ENCODE measurements at regions not wholly inside any gene's neighbourhood (a gene's known extent, or its start where the extent isn't known, plus 50 kb on each side); places are given as distances from the start of the nearest gene placed in this dataset.

- DNase-seq (ENCODE audit: low read depth), result no peak
- H3K4me3 ChIP-seq (ENCODE audit: control insufficient read depth, low read depth, low read length), result no peak overlapping the region
- no peak for TF ChIP-seq CTCF (conservative IDR thresholded peaks at IDR 0.05; ENCODE audit: control insufficient read depth, insufficient read depth, low read depth, low read length)
These were observed 669.1 kb downstream of the SATB2 start for GRCh38 chr2:198788676-198789075.

GRCh38 chr2:198782734-198783133 lies 675.0 kb downstream of the SATB2 start:
- H3K4me3 ChIP-seq (ENCODE audit: control insufficient read depth, low read depth, low read length), result no peak overlapping the region
- no peak for DNase-seq (ENCODE audit: low read depth)
- no peak for TF ChIP-seq CTCF (conservative IDR thresholded peaks at IDR 0.05; ENCODE audit: control insufficient read depth, insufficient read depth, low read depth, low read length)

GRCh38 chr2:198776616-198777406 lies 680.9 kb downstream of the SATB2 start:
- no peak for DNase-seq (ENCODE audit: low read depth)
- no peak overlapping the region for H3K4me3 ChIP-seq (ENCODE audit: control insufficient read depth, low read depth, low read length)
- no peak for TF ChIP-seq CTCF (conservative IDR thresholded peaks at IDR 0.05; ENCODE audit: control insufficient read depth, insufficient read depth, low read depth, low read length)

GRCh38 chr2:198775737-198776136 lies 682.0 kb downstream of the SATB2 start:
- no peak for TF ChIP-seq CTCF (conservative IDR thresholded peaks at IDR 0.05; ENCODE audit: control insufficient read depth, insufficient read depth, low read depth, low read length)
- H3K4me3 ChIP-seq (ENCODE audit: control insufficient read depth, low read depth, low read length), result no peak overlapping the region
- DNase-seq (ENCODE audit: low read depth), result no peak

- no peak for DNase-seq (ENCODE audit: low read depth)
- no peak for TF ChIP-seq CTCF (conservative IDR thresholded peaks at IDR 0.05; ENCODE audit: control insufficient read depth, insufficient read depth, low read depth, low read length)
- H3K4me3 ChIP-seq (ENCODE audit: control insufficient read depth, low read depth, low read length), result no peak overlapping the region
These were observed 683.2 kb downstream of the SATB2 start for GRCh38 chr2:198774576-198774975.

DNA sequence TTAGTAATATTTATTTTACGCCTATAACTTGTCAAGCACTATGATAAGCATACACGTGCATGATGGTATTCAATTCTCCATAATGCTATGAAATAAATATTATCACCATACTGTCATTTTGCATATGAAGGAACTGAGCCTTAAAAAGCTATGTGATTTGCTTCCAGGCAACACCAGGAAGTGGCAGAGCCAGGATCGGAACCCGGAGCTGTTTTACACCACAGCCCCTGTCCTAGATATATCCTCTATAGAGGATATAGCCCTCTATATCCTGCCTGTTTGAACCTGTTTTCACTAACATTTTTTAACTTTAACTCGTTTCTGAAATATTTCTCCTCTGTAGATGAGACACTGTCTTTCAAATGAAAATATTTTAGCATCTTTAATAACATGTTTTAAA lies 690.0 kb downstream of the SATB2 start:
- DNase-seq (ENCODE audit: low read depth), result no peak
- H3K4me3 ChIP-seq (ENCODE audit: control insufficient read depth, low read depth, low read length), result no peak overlapping the region
- no peak for TF ChIP-seq CTCF (conservative IDR thresholded peaks at IDR 0.05; ENCODE audit: control insufficient read depth, insufficient read depth, low read depth, low read length)

Data from fibroblast of mammary gland (primary cell).